Natural killer cell (primary cell): ENCODE measurements at regions not wholly inside any gene's neighbourhood (a gene's known extent, or its start where the extent isn't known, plus 50 kb on each side); places are given as distances from the start of the nearest gene placed in this dataset.
"Not testable (repeated sequence)": the region's sequence is repeated elsewhere in the genome, so short reads cannot be mapped to it uniquely, and the experiment has no call there.

Source experiments
- ATAC-seq, 3 donors: fragments of 150-1000 bp in 2 of 3; fragments of 200-7000 bp in 1 of 3; cut with Tn5 transposase; 1 replicate in 1 of 3; 2 replicates in 2 of 3; pipeline ENCODE4 v1.10.0; 2021; ENCODE audit warnings: mild to moderate bottlenecking in 2 of 3, moderate library complexity in 2 of 3
- DNase-seq, 2 donors: peaks; one replicate each; pipeline versions ENCODE4 v3.0.0 to v3.0.0-alpha.2; 2013 to 2021; ENCODE audit warnings: mixed read lengths in 1 of 2
- H3K27ac ChIP-seq: one replicate; pipeline ENCODE4 v1.5.1; 2013; ENCODE audit warnings: mild to moderate bottlenecking, low read length
- H3K27me3 ChIP-seq: one replicate; pipeline ENCODE4 v1.6.1; 2013; ENCODE audit warnings: low read length; ENCODE audit not compliant: control insufficient read depth, insufficient read depth
- H3K36me3 ChIP-seq: one replicate; pipeline ENCODE4 v1.6.1; 2013; ENCODE audit warnings: low read length; ENCODE audit not compliant: control insufficient read depth, insufficient read depth
- H3K4me1 ChIP-seq: one replicate; pipeline ENCODE4 v1.6.1; 2013; ENCODE audit warnings: low read length; ENCODE audit not compliant: control insufficient read depth, insufficient read depth
- H3K4me3 ChIP-seq: one replicate; pipeline ENCODE4 v1.5.1; 2013; ENCODE audit warnings: low read length
- H3K9me3 ChIP-seq: one replicate; pipeline ENCODE4 v1.6.1; 2013; ENCODE audit warnings: low read length; ENCODE audit not compliant: control insufficient read depth, insufficient read depth
- H3K27ac Mint-ChIP-seq, 2 donors: one replicate each; pipeline ENCODE4 v1.8.0; 2022; ENCODE audit warnings: mild to moderate bottlenecking in 2 of 2, mixed read lengths in 2 of 2, moderate library complexity in 1 of 2
- H3K27me3 Mint-ChIP-seq, 2 donors: one replicate each; pipeline ENCODE4 v1.8.0; 2022; ENCODE audit warnings: low read depth in 2 of 2, mixed read lengths in 2 of 2
- H3K36me3 Mint-ChIP-seq: one replicate; pipeline ENCODE4 v1.8.0; 2022; ENCODE audit warnings: mixed read lengths
- H3K4me1 Mint-ChIP-seq, 2 donors: one replicate each; pipeline ENCODE4 v1.8.0; 2022; ENCODE audit warnings: mixed read lengths in 2 of 2
- H3K4me3 Mint-ChIP-seq: one replicate; pipeline ENCODE4 v1.8.0; 2022; ENCODE audit warnings: mild to moderate bottlenecking, moderate library complexity, mixed read lengths
- H3K9me3 Mint-ChIP-seq, 2 donors: one replicate each; pipeline ENCODE4 v1.8.0; 2022; ENCODE audit warnings: mixed read lengths in 2 of 2
- WGBS: methylation state at CpG from one replicate; pipeline ENCODE4 v1.1.7; 2013; ENCODE audit warnings: missing lambda C conversion rate; ENCODE audit not compliant: insufficient coverage; 5-methylcytosine and 5-hydroxymethylcytosine counted together
- intact Hi-C: fragments of 100-400 bp; cut with micrococcal nuclease; formaldehyde crosslinking; loops from one replicate; pipeline ENCODE4 v1.14.2; 2022
- TF ChIP-seq, protein P1 (sequence below): fragments of 200-600 bp; IDR thresholded peaks from one replicate; pipeline ENCODE4 v1.8.0; 2022; ENCODE audit warnings: antibody characterized with exemption

DNA sequence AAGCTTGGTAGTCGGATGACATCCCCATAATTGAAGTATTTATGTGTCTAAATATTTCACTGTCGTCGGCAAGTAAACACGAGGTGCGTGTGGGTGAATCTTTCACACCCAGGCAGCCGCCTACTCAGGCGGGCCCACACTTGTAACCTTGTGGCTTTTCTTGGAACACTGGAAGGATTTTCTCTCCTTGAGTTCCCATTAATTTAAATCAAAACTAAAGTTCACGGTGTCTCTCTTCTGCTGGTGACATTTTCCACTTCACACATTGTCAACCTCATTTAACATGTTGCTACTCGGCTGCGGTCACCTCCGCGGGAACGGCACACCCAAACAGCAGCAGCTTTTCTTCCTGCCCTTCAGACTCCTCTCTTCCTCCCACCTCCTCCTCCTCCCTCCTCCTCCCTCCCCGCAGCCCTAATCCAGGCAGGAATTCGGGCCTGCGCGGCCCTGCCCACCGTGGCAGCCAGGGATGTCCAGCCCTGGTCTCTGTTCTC, 336.6 kb downstream of the QKI start:
- H3K27ac Mint-ChIP-seq, result peak overlapping the region; percentile 91 to 96
- H3K4me3 ChIP-seq, result no peak overlapping the region
- WGBS, result 26% methylated on average over 18 of the region's 18 CpGs
- H3K9me3 ChIP-seq, result no peaks in the 10 kb centered on the region
- DNase-seq, result peak; percentile 40 to 51
- H3K27ac ChIP-seq, result peak overlapping the region; percentile 89
- no peaks in the 10 kb centered on the region for H3K36me3 Mint-ChIP-seq
- H3K27me3 ChIP-seq, result no peaks in the 10 kb centered on the region
- H3K36me3 ChIP-seq, result no peaks in the 10 kb centered on the region
- peak; percentile 68 to 71 (median 70) for ATAC-seq
- H3K4me1 Mint-ChIP-seq, result peaks cover 68 to 74% of the 10 kb centered on the region in 2 donors
- no peaks in the 10 kb centered on the region for H3K27me3 Mint-ChIP-seq
- TF ChIP-seq, protein P1, sequence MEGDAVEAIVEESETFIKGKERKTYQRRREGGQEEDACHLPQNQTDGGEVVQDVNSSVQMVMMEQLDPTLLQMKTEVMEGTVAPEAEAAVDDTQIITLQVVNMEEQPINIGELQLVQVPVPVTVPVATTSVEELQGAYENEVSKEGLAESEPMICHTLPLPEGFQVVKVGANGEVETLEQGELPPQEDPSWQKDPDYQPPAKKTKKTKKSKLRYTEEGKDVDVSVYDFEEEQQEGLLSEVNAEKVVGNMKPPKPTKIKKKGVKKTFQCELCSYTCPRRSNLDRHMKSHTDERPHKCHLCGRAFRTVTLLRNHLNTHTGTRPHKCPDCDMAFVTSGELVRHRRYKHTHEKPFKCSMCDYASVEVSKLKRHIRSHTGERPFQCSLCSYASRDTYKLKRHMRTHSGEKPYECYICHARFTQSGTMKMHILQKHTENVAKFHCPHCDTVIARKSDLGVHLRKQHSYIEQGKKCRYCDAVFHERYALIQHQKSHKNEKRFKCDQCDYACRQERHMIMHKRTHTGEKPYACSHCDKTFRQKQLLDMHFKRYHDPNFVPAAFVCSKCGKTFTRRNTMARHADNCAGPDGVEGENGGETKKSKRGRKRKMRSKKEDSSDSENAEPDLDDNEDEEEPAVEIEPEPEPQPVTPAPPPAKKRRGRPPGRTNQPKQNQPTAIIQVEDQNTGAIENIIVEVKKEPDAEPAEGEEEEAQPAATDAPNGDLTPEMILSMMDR, result no peak
- H3K9me3 Mint-ChIP-seq, result peaks cover 0 to 4% of the 10 kb centered on the region in 2 donors
- peaks cover 59% of the 10 kb centered on the region for H3K4me1 ChIP-seq
- peak overlapping the region; percentile 91 for H3K4me3 Mint-ChIP-seq
- intact Hi-C loops, result no loop called here

DNA sequence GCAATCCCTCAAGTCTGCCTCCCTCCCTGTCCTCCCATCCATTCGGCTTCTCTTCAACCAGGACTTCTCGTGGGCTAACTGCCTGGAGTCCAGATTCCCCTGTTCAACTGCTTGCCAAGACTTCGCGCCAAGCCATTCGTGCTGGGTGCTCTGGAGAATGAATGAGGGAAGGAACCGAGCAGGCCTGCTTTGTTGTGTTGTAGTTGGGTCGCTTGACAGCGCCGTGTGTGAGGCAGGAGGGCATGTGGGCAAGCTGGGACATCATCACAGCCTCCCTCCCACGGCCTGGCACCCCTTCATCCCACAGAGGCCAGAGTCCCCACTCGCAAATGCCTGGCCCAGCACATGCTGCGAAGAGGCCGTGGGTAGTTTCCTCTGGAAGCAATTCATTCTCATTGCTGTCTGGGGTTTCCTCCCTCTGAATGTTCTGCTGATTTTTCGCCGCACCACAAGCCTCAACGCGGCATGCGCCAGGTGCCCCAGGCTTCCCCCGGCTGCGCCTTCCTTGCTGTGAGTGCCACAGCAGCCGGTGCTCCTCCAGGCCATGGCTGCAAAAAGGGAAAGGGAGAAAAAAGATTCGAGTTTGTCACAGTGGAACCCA, 336.0 kb downstream of the QKI start:
- ATAC-seq, result peak; percentile 54 to 74 (median 56)
- Mint-ChIP-seq H3K27ac (peak overlapping the region; percentile 91 to 96), H3K9me3 (peaks cover 0 to 4% of the 10 kb centered on the region in 2 donors), H3K4me3 (peak overlapping the region; percentile 91), H3K36me3 (no peaks in the 10 kb centered on the region), H3K27me3 (no peaks in the 10 kb centered on the region), H3K4me1 (peaks cover 68 to 69% of the 10 kb centered on the region in 2 donors)
- DNase-seq, result peak in 1 of 2 donors; percentile 41
- TF ChIP-seq, protein P1, result no peak
- Histone ChIP-seq H3K27ac (peak overlapping the region; percentile 89), H3K4me3 (no peak overlapping the region), H3K27me3 (no peaks in the 10 kb centered on the region), H3K36me3 (no peaks in the 10 kb centered on the region), H3K9me3 (no peaks in the 10 kb centered on the region), H3K4me1 (peaks cover 59% of the 10 kb centered on the region)
- 24% methylated on average over 22 of the region's 22 CpGs for WGBS
- intact Hi-C loops, result no loop called here

DNA sequence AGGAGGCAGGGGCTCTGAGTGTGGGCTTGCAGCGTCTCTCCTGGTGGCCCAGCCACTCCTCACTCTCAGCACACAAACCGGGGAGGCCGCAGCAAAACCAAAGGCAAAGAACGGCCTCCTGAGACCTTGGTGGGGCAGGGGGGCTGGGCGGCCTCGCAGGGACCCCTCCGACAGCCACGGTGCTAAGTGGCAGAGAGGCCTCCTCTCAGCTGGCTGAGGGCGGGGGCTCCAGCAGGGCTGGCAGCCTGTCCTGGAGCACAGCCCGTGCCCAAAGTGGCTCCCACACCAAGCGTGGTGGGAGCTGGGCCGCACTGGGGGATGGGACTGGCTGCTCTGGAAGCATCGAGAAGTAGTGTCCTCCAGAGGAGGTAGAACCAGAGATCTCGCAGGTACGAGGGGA, 334.4 kb downstream of the QKI start:
- intact Hi-C loops, result no loop called here
- DNase-seq, result no peak
- no peak overlapping the region for H3K4me3 ChIP-seq
- H3K27me3 ChIP-seq, result no peaks in the 10 kb centered on the region
- no peak for ATAC-seq
- no peaks in the 10 kb centered on the region for H3K27me3 Mint-ChIP-seq
- H3K27ac Mint-ChIP-seq, result peak overlapping the region in 1 of 2 donors; percentile 13
- no peak overlapping the region for H3K27ac ChIP-seq
- H3K36me3 ChIP-seq, result no peaks in the 10 kb centered on the region
- TF ChIP-seq, protein P1, result no peak
- H3K9me3 ChIP-seq, result no peaks in the 10 kb centered on the region
- H3K9me3 Mint-ChIP-seq, result peaks cover 0 to 4% of the 10 kb centered on the region in 2 donors
- 94% methylated on average over 15 of the region's 15 CpGs for WGBS
- peaks cover 61 to 68% of the 10 kb centered on the region in 2 donors for H3K4me1 Mint-ChIP-seq
- H3K4me1 ChIP-seq, result peaks cover 56% of the 10 kb centered on the region
- no peaks in the 10 kb centered on the region for H3K36me3 Mint-ChIP-seq
- no peak overlapping the region for H3K4me3 Mint-ChIP-seq

DNA sequence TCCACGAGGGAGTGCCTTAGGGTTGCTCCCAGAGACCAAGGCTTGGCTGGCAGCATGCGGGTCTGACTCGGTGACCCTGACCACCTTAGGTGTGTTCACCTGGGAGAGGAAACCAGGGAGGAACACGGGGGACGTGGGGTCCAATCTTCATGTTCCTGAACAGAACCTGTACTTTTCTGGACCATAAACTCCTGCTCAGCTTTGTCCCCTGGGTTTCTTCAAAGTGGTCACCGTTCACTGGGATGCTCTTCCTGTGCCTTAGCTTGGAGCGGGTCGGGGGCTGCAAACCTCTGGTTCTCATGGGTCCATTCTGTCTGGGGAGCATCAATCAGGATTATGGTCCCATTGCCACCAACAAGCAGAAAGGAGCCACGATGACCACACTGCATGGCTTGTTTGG, 333.5 kb downstream of the QKI start:
- no peak overlapping the region for H3K27ac Mint-ChIP-seq
- no peaks in the 10 kb centered on the region for H3K36me3 Mint-ChIP-seq
- H3K9me3 Mint-ChIP-seq, result peaks cover 0 to 4% of the 10 kb centered on the region in 2 donors
- no peak overlapping the region for H3K4me3 Mint-ChIP-seq
- TF ChIP-seq, protein P1, result no peak
- H3K4me1 Mint-ChIP-seq, result peaks cover 61 to 68% of the 10 kb centered on the region in 2 donors
- Histone ChIP-seq H3K27ac (no peak overlapping the region), H3K36me3 (no peaks in the 10 kb centered on the region), H3K9me3 (no peaks in the 10 kb centered on the region), H3K27me3 (no peaks in the 10 kb centered on the region), H3K4me1 (peaks cover 48% of the 10 kb centered on the region), H3K4me3 (no peak overlapping the region)
- 90% methylated on average over 9 of the region's 9 CpGs for WGBS
- intact Hi-C loops, result no loop called here
- ATAC-seq (no peak), DNase-seq (no peak)
- no peaks in the 10 kb centered on the region for H3K27me3 Mint-ChIP-seq

DNA sequence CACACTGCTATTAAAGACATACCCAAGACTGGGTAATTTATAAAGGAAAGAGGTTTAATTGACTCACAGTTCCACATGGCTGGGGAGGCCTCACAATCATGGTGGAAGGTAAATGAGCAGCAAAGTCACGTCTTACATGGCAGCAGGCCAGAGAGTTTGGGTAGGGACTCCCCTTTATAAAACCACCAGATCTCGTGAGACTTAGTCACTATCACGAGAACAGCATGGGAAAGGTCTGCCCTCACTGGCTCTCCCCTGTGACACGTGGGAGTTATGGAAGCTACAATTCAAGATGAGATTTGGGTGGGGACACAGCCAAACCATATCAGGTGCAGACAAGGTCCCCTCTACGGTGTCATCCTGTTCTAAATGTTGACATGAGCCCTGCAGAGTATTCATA, 332.5 kb downstream of the QKI start:
- H3K27ac ChIP-seq, H3K36me3 ChIP-seq, H3K36me3 Mint-ChIP-seq, H3K9me3 ChIP-seq, H3K27me3 Mint-ChIP-seq, intact Hi-C loops, H3K4me3 ChIP-seq, H3K4me3 Mint-ChIP-seq, H3K9me3 Mint-ChIP-seq, H3K27ac Mint-ChIP-seq, ATAC-seq, DNase-seq, H3K27me3 ChIP-seq: not testable (repeated sequence)
- 72% methylated on average over 5 of the region's 5 CpGs for WGBS
- peaks cover 57 to 60% of the 10 kb centered on the region in 2 donors for H3K4me1 Mint-ChIP-seq
- peaks cover 39% of the 10 kb centered on the region for H3K4me1 ChIP-seq
